ENCODE measurements at regions not wholly inside any gene's neighbourhood (a gene's known extent, or its start where the extent isn't known, plus 50 kb on each side); places are given as distances from the start of the nearest gene placed in this dataset.

DNA sequence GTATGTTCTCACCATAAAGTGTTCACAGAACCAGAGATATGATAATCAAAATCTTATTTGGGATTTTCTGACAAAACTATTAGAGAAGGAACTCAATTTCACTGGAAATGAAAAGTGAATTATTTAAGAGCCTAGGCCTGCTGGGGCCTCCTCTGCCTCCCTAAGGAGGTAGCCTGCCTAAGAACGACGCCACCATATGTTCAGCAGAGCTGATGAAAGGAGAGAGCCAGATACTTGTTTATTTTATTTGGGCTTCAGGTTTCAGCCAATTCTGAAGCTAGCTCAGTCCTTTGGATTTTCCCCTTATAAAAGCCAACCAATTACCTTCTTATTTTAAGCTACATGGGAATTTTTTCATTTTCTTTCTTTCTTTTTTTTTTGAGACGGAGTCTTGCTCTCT, 433.1 kb upstream of the MAP2 start:
- no peaks in the 10 kb centered on the region for H3K27me3 ChIP-seq (replicated peaks; ENCODE audit: insufficient read depth, low read depth, low read length, poor library complexity)
- BruUV-seq (replicated peaks), result no TSS peak
- CTCF ChIA-PET, result no interaction called here
- no peak for DNase-seq (ENCODE audit: low spot score)
- H3K4me3 ChIP-seq (ENCODE audit: low read depth, low read length, poor library complexity, severe bottlenecking), result no peak overlapping the region
- TF ChIP-seq EZH2 (IDR thresholded peaks at IDR 0.05; ENCODE audit: borderline replicate concordance, low read depth, low read length, poor library complexity, severe bottlenecking), result no peak
- TF ChIP-seq, protein P1, sequence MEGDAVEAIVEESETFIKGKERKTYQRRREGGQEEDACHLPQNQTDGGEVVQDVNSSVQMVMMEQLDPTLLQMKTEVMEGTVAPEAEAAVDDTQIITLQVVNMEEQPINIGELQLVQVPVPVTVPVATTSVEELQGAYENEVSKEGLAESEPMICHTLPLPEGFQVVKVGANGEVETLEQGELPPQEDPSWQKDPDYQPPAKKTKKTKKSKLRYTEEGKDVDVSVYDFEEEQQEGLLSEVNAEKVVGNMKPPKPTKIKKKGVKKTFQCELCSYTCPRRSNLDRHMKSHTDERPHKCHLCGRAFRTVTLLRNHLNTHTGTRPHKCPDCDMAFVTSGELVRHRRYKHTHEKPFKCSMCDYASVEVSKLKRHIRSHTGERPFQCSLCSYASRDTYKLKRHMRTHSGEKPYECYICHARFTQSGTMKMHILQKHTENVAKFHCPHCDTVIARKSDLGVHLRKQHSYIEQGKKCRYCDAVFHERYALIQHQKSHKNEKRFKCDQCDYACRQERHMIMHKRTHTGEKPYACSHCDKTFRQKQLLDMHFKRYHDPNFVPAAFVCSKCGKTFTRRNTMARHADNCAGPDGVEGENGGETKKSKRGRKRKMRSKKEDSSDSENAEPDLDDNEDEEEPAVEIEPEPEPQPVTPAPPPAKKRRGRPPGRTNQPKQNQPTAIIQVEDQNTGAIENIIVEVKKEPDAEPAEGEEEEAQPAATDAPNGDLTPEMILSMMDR (conservative IDR thresholded peaks at IDR 0.05; ENCODE audit: low read depth, low read length), result no peak
- H3K36me3 ChIP-seq (ENCODE audit: insufficient read depth, low read length, poor library complexity, severe bottlenecking), result no peaks in the 10 kb centered on the region
- no peaks in the 10 kb centered on the region for H3K4me1 ChIP-seq (ENCODE audit: insufficient read depth, low read length, poor library complexity, severe bottlenecking)
- intact Hi-C loops (cut with micrococcal nuclease; ENCODE audit: unreplicated experiment), result no loop called here
- H3K27ac ChIP-seq (ENCODE audit: low read depth, low read length, poor library complexity, severe bottlenecking), result no peak overlapping the region
- H3K9me3 ChIP-seq (ENCODE audit: low read depth, low read length, poor library complexity, severe bottlenecking), result no peaks in the 10 kb centered on the region
- POLR2A ChIA-PET (ENCODE audit: low non-redundant PET), result no interaction called here

DNA sequence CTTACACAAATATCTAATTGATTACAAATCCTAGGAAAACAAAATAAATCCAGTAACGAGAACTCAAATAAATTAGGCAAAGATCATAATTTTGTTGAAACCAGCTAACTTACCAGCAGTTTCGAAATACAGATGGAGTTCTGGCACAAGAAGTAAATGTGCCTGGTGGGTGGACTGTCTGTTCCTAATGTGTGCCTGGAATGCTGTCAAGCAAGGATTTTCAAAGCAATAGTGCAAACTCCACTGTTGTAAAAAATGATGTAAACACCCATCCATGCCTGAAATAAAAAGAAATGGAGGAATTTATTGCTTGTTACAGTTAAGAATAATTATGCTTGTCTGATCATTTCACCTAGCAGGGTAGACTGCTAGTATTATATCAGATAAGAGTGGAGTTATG, 423.9 kb upstream of the MAP2 start:
- Histone ChIP-seq H3K36me3 (ENCODE audit: insufficient read depth, low read length, poor library complexity, severe bottlenecking) (no peaks in the 10 kb centered on the region), H3K9me3 (ENCODE audit: low read depth, low read length, poor library complexity, severe bottlenecking) (no peaks in the 10 kb centered on the region), H3K27ac (ENCODE audit: low read depth, low read length, poor library complexity, severe bottlenecking) (no peak overlapping the region), H3K27me3 (replicated peaks; ENCODE audit: insufficient read depth, low read depth, low read length, poor library complexity) (no peaks in the 10 kb centered on the region), H3K4me3 (ENCODE audit: low read depth, low read length, poor library complexity, severe bottlenecking) (no peak overlapping the region), H3K4me1 (ENCODE audit: insufficient read depth, low read length, poor library complexity, severe bottlenecking) (no peaks in the 10 kb centered on the region)
- no TSS peak for BruUV-seq (replicated peaks)
- TF ChIP-seq, protein P1 (conservative IDR thresholded peaks at IDR 0.05; ENCODE audit: low read depth, low read length), result no peak
- no peak for TF ChIP-seq EZH2 (IDR thresholded peaks at IDR 0.05; ENCODE audit: borderline replicate concordance, low read depth, low read length, poor library complexity, severe bottlenecking)
- no peak for DNase-seq (ENCODE audit: low spot score)
- intact Hi-C loops (cut with micrococcal nuclease; ENCODE audit: unreplicated experiment), result no loop called here
- ChIA-PET POLR2A (ENCODE audit: low non-redundant PET) (no interaction called here), CTCF (no interaction called here)

DNA sequence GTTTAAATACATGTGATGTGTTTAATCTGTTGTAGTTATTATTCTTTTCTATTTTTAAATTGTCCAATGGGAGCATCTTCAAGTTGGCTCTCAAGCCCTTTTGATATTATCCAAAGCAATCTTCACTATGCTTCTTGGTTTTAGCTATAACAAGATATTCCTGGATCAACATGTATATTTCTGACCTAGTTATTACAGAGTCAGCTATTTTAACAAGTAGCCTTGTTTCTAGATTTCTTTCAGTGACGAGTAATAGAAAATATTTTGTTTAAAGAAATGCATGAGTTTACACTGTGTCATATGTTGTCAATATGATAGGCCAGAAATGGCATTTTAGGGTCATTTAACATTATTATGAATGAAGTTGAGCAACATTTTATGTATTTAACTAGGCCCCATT, 421.8 kb upstream of the MAP2 start:
- no TSS peak for BruUV-seq (replicated peaks)
- Histone ChIP-seq H3K4me1 (ENCODE audit: insufficient read depth, low read length, poor library complexity, severe bottlenecking) (no peaks in the 10 kb centered on the region), H3K27ac (ENCODE audit: low read depth, low read length, poor library complexity, severe bottlenecking) (no peak overlapping the region), H3K27me3 (replicated peaks; ENCODE audit: insufficient read depth, low read depth, low read length, poor library complexity) (no peaks in the 10 kb centered on the region), H3K9me3 (ENCODE audit: low read depth, low read length, poor library complexity, severe bottlenecking) (no peaks in the 10 kb centered on the region), H3K36me3 (ENCODE audit: insufficient read depth, low read length, poor library complexity, severe bottlenecking) (no peaks in the 10 kb centered on the region), H3K4me3 (ENCODE audit: low read depth, low read length, poor library complexity, severe bottlenecking) (no peak overlapping the region)
- TF ChIP-seq, protein P1 (conservative IDR thresholded peaks at IDR 0.05; ENCODE audit: low read depth, low read length), result no peak
- DNase-seq (ENCODE audit: low spot score), result no peak
- POLR2A ChIA-PET (ENCODE audit: low non-redundant PET), result no interaction called here
- intact Hi-C loops (cut with micrococcal nuclease; ENCODE audit: unreplicated experiment), result no loop called here
- CTCF ChIA-PET, result no interaction called here

All from A673 (cell line).